ENCODE measurements at regions not wholly inside any gene's neighbourhood (a gene's known extent, or its start where the extent isn't known, plus 50 kb on each side); places are given as distances from the start of the nearest gene placed in this dataset.

GRCh38 chr12:14194572-14194971 is 170.9 kb upstream of the ATF7IP start:
- peaks cover 0 to 7% (median 0%) of the 10 kb centered on the region in 9 donors for H3K27me3 ChIP-seq
- 66 to 78% (median 72%) methylated on average over 11 of the region's 11 CpGs for WGBS, 4 donors
- intact Hi-C loops (cut with DNase I) = no loop called here
- DNase-seq (no peak), ATAC-seq (no peak)
- H3K27ac ChIP-seq = no peak overlapping the region
- no peaks in the 10 kb centered on the region for H3K36me3 ChIP-seq
- no peaks in the 10 kb centered on the region for H3K9me3 ChIP-seq
- H3K4me1 ChIP-seq = no peaks in the 10 kb centered on the region
- TF ChIP-seq POLR2A (IDR thresholded peaks at IDR 0.05) = no peak
- no peak for TF ChIP-seq CTCF (IDR thresholded peaks at IDR 0.05)
- H3K4me3 ChIP-seq = no peak overlapping the region

- WGBS, 4 donors = 76 to 83% (median 80%) methylated on average over 4 of the region's 4 CpGs
- Histone ChIP-seq H3K4me3 (no peak overlapping the region), H3K9me3 (peaks cover 0 to 11% (median 0%) of the 10 kb centered on the region in 12 donors), H3K27me3 (peaks cover 0 to 3% (median 0%) of the 10 kb centered on the region in 9 donors), H3K4me1 (no peaks in the 10 kb centered on the region), H3K27ac (no peak overlapping the region), H3K36me3 (no peaks in the 10 kb centered on the region)
- DNase-seq (no peak), ATAC-seq (no peak)
- intact Hi-C loops (cut with DNase I) = no loop called here
- TF ChIP-seq POLR2A (IDR thresholded peaks at IDR 0.05) = no peak
- no peak for TF ChIP-seq CTCF (IDR thresholded peaks at IDR 0.05)
Measured at GRCh38 chr12:14199455-14200198, 165.9 kb upstream of the ATF7IP start.

- DNase-seq (no peak), ATAC-seq (no peak)
- Histone ChIP-seq H3K36me3 (no peaks in the 10 kb centered on the region), H3K4me1 (no peaks in the 10 kb centered on the region), H3K27me3 (no peaks in the 10 kb centered on the region), H3K27ac (no peak overlapping the region), H3K9me3 (peaks cover 0 to 11% (median 0%) of the 10 kb centered on the region in 12 donors), H3K4me3 (no peak overlapping the region)
- 83 to 90% (median 86%) methylated on average over 2 of the region's 2 CpGs for WGBS, 4 donors
- no peak for TF ChIP-seq CTCF (IDR thresholded peaks at IDR 0.05)
- TF ChIP-seq POLR2A (IDR thresholded peaks at IDR 0.05) = no peak
- intact Hi-C loops (cut with DNase I) = no loop called here
Measured at GRCh38 chr12:14200598-14200997, 164.9 kb upstream of the ATF7IP start.

GRCh38 chr12:14201291-14201690 is 164.2 kb upstream of the ATF7IP start:
- intact Hi-C loops (cut with DNase I) = no loop called here
- no peaks in the 10 kb centered on the region for H3K27me3 ChIP-seq
- no peak for TF ChIP-seq CTCF (IDR thresholded peaks at IDR 0.05)
- no peak for TF ChIP-seq POLR2A (IDR thresholded peaks at IDR 0.05)
- no peak for DNase-seq
- WGBS, 4 donors = 68 to 82% (median 77%) methylated on average over 1 of the region's 1 CpG
- no peak for ATAC-seq
- no peaks in the 10 kb centered on the region for H3K4me1 ChIP-seq
- H3K27ac ChIP-seq = no peak overlapping the region
- no peaks in the 10 kb centered on the region for H3K36me3 ChIP-seq
- no peak overlapping the region for H3K4me3 ChIP-seq
- peaks cover 0 to 11% (median 0%) of the 10 kb centered on the region in 12 donors for H3K9me3 ChIP-seq

Measured in heart left ventricle (tissue), 16 donors.